ENCODE measurements at regions not wholly inside any gene's neighbourhood (a gene's known extent, or its start where the extent isn't known, plus 50 kb on each side); places are given as distances from the start of the nearest gene placed in this dataset.
A peak's percentile ranks its signal among the peaks of the same experiment; 100 is the strongest.
"Not testable (repeated sequence)": the region's sequence is repeated elsewhere in the genome, so short reads cannot be mapped to it uniquely, and the experiment has no call there.

- peak; percentile 76 for DNase-seq
Measured at GRCh38 chr4:14125375-14126129, 498.0 kb upstream of the BOD1L1 start.

- DNase-seq = no peak
Measured at GRCh38 chr4:14130551-14130950, 503.0 kb upstream of the BOD1L1 start.

- no peak for DNase-seq
Measured at GRCh38 chr4:14131335-14131734, 503.8 kb upstream of the BOD1L1 start.

GRCh38 chr4:14132301-14132700 is 504.8 kb upstream of the BOD1L1 start:
- no peak for DNase-seq

GRCh38 chr4:14138106-14138505 is 510.6 kb upstream of the BOD1L1 start:
- DNase-seq = no peak

GRCh38 chr4:14143892-14144291 is 516.4 kb upstream of the BOD1L1 start:
- peak; percentile 8 for DNase-seq

- no peak for DNase-seq
Measured at GRCh38 chr4:14149176-14150053, 521.9 kb upstream of the BOD1L1 start.

GRCh38 chr4:14151101-14151500 is 523.6 kb upstream of the BOD1L1 start:
- DNase-seq = no peak

GRCh38 chr4:14152834-14153519 is 525.5 kb upstream of the BOD1L1 start:
- no peak for DNase-seq

- DNase-seq = no peak
Measured at GRCh38 chr4:14155803-14156202, 528.3 kb upstream of the BOD1L1 start.

GRCh38 chr4:14157262-14157661 is 529.7 kb upstream of the BOD1L1 start:
- DNase-seq = no peak

GRCh38 chr4:14165222-14165920 is 537.8 kb upstream of the BOD1L1 start:
- DNase-seq = peak; percentile 20

GRCh38 chr4:14167876-14168510 is 540.5 kb upstream of the BOD1L1 start:
- no peak for DNase-seq

- peak; percentile 67 for DNase-seq
Measured at GRCh38 chr4:14168919-14169318, 541.4 kb upstream of the BOD1L1 start.

- DNase-seq = no peak
Measured at GRCh38 chr4:14169460-14169859, 541.9 kb upstream of the BOD1L1 start.

GRCh38 chr4:14169940-14170339 is 542.4 kb upstream of the BOD1L1 start:
- DNase-seq = not testable (repeated sequence)

GRCh38 chr4:14176613-14177012 is 549.1 kb upstream of the BOD1L1 start:
- no peak for DNase-seq

- DNase-seq = no peak
Measured at GRCh38 chr4:14177987-14178386, 550.5 kb upstream of the BOD1L1 start.

GRCh38 chr4:14178421-14178820 is 550.9 kb upstream of the BOD1L1 start:
- DNase-seq = peak; percentile 43

- no peak for DNase-seq
Measured at GRCh38 chr4:14180166-14180565, 552.6 kb upstream of the BOD1L1 start.

- DNase-seq = no peak
Measured at GRCh38 chr4:14180983-14181601, 553.6 kb upstream of the BOD1L1 start.

GRCh38 chr4:14182148-14182547 is 554.6 kb upstream of the BOD1L1 start:
- DNase-seq = no peak

All from hematopoietic multipotent progenitor cell treated with erythropoietin and hydrocortisone succinate and interleukin-3 and kit ligand, for 4 days (in vitro differentiated cells).